C1 segment of cervical spinal cord (tissue), 14 donors: ENCODE measurements at regions not wholly inside any gene's neighbourhood (a gene's known extent, or its start where the extent isn't known, plus 50 kb on each side); places are given as distances from the start of the nearest gene placed in this dataset.
"Not testable (repeated sequence)": the region's sequence is repeated elsewhere in the genome, so short reads cannot be mapped to it uniquely, and the experiment has no call there.

Source experiments
- DNase-seq, 14 donors: peaks; one replicate each; lab custom pipeline; 2025; lab: John Stamatoyannopoulos, UW

DNA sequence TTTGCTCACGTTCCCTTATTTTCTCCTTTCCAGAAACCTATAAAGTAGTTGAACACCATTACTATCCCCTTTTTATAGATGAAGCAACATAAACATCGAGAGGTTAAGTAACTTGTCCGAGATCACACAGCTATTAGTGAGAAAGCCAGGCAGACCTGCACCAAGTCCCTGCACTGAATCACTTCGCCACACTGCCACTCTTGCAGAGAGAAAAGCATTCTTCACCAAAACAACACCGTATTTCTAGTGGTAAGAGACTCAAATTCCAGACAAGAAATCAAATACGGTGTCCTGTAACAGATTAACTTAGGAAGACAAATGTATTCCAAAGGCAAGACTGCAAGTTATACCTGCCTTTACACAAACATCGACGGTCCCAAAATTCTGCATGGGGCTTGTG, 82.0 kb upstream of the DMRT1 start:
- DNase-seq = no peak

GRCh38 chr9:759983-760736, 81.3 kb upstream of the DMRT1 start:
- DNase-seq = no peak

DNA sequence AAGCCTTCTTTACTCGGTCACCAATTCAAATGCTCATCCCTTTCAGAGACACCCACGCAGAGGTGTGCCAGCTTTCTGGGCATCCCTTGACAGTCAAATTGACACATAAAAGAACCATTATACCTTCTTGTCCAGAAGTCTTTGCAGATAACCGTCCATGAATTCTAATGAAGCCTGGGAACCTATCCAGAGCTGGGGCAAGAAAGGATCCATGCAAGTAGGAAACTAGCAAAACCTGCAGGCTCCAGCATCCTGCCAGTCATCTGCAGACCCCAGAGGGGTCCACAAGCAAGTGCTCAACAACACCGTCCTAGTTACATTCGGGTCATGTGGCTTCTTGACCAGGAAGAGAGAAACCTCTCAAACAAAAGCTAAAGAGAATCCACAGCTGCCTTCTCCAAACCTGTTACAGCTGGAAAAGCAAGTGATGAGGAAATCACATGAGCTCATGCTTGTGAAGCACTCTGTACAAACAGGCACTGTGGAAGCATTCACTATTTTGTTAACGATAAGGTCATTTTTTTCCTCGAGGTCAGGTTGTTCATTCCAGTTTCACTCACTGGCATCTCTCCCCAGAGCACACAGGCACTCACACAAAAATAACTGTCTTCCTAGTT, 80.2 kb upstream of the DMRT1 start:
- peak in 3 of 14 donors; percentile 17 to 48 (median 38) for DNase-seq

- DNase-seq = no peak
These were observed 79.5 kb upstream of the DMRT1 start for GRCh38 chr9:761793-762560.

GRCh38 chr9:763692-764091, 77.8 kb upstream of the DMRT1 start:
- no peak for DNase-seq

- peak in 5 of 14 donors; percentile 8 to 58 (median 21) for DNase-seq
These were observed 77.4 kb upstream of the DMRT1 start for GRCh38 chr9:764105-764524.

GRCh38 chr9:764986-765385, 76.5 kb upstream of the DMRT1 start:
- no peak for DNase-seq

DNA sequence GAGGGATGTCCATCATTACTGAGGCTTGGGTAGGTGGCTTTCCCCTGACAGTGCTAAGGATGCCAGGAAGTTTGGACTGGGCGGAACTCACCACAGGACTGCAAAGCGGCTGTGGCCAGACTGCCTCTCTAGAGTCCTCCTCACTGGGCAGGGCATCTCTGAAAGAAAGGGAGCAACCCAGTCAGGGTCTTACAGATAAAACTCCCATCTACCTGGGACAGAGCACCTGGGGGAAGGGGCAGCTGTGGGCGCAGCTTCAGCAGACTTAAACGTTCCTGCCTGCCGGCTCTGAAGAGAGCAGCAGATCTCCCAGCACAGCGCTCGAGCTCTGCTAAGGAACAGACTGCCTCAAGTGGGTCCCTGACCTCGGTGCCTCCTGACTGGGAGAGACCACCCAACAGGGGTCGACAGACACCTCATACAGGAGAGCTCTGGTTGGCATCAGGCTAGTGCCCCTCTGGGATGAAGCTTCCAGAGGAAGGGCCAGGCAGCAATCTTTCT, 74.4 kb upstream of the DMRT1 start:
- DNase-seq = not testable (repeated sequence)

GRCh38 chr9:776086-776485, 65.4 kb upstream of the DMRT1 start:
- DNase-seq = no peak

DNA sequence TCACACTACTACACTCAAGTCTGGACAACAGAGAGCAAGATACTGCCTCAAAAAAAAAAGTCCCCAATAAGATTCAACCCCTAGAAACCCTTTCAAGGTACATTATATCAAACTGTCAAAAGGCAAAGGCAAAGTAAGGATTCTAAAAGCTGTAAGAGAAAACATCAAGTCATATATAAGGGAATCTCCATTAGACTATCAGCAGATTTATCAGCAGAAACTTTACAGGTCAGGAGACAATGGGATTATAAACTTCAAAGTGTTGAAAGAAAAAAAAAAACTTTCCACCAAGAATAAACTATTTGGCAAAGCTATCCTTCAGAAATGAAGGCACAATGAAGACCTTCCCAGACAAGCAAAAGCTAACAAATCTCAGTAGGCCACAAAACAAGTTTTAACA, 63.5 kb upstream of the DMRT1 start:
- DNase-seq = no peak

DNA sequence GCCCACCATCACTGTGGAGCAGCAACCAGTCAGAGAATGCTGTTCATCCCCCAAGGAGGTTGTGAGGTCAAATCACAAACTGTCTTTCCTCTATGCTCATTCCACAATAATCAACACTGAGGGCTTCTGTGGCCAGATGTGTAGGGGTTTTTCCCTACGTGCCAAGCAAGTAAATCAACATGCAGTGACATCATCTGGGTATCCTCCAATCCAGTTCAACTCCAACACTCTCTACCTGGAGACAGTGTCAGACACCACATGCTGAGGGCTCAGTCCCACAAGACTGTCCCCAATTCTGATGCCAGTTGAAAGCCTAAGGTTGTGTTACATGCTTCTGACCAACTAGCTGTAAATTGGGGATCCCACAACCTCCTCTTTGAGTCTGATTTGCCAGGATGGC, 57.3 kb upstream of the DMRT1 start:
- DNase-seq = no peak

GRCh38 chr9:784916-785315, 56.6 kb upstream of the DMRT1 start:
- DNase-seq = no peak

DNA sequence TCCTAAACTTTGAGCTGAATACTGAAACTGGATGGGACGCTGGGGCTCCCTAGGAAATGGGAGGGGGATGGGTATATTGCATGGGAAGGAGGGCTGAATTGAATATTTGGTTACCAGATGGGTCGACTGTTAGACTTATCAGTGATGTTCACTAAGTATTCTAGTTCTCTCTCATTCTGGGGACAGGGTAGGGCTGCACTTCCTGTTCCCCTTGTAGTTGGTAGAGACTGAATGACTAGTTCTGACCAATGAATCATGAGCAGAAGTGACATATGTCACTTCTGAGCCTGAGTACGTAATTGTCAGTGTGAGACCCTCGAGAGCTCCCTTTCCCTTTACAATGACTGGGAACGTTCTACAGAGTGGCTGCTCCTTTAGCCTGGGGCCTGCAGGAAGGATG, 55.5 kb upstream of the DMRT1 start:
- DNase-seq = no peak

GRCh38 chr9:786405-786804, 55.1 kb upstream of the DMRT1 start:
- no peak for DNase-seq

DNA sequence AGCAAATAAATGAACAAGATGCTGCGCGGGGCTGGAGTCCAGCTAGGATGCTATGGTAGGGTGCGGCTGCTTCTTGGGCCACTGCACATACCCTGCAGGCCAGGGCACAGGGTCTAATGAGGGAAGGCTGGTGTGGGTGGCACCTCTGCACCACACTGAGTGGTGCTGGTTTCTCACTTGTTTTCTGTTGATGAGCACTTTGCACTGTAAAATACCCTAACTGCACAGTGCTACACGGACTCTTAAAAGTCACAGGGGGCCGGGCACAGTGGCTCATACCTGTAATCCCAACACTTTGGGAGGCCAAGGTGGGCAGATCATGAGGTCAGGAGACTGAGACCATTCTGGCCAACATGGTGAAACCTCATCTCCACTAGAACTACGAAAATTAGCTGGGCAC, 52.7 kb upstream of the DMRT1 start:
- no peak for DNase-seq
